Subcutaneous abdominal adipose tissue (tissue), 5 donors: ENCODE measurements at regions not wholly inside any gene's neighbourhood (a gene's known extent, or its start where the extent isn't known, plus 50 kb on each side); places are given as distances from the start of the nearest gene placed in this dataset.
"Not testable (repeated sequence)": the region's sequence is repeated elsewhere in the genome, so short reads cannot be mapped to it uniquely, and the experiment has no call there.

ENCODE experiments used
- H3K27ac ChIP-seq: one replicate; pipeline ENCODE4 v1.7.0; 2013; ENCODE audit warnings: low read depth, mild to moderate bottlenecking, inconsistent platforms, low read length, moderate library complexity
- H3K27me3 ChIP-seq, 5 donors: one replicate each; pipeline ENCODE4 v1.7.0; 2013; ENCODE audit warnings: low read length in 5 of 5, inconsistent platforms in 1 of 5; ENCODE audit not compliant: control insufficient read depth in 5 of 5, insufficient read depth in 4 of 5
- H3K36me3 ChIP-seq, 5 donors: one replicate each; pipeline ENCODE4 v1.7.0; 2013; ENCODE audit warnings: low read length in 5 of 5; ENCODE audit not compliant: control insufficient read depth in 5 of 5, insufficient read depth in 5 of 5
- H3K4me1 ChIP-seq, 5 donors: one replicate each; pipeline ENCODE4 v1.7.0; 2013; ENCODE audit warnings: low read length in 5 of 5, mild to moderate bottlenecking in 3 of 5, moderate library complexity in 1 of 5; ENCODE audit not compliant: control insufficient read depth in 5 of 5, insufficient read depth in 5 of 5
- H3K4me3 ChIP-seq, 5 donors: one replicate each; pipeline ENCODE4 v1.7.0; 2013; ENCODE audit warnings: low read length in 5 of 5, low read depth in 1 of 5
- H3K9ac ChIP-seq, 5 donors: one replicate each; pipeline ENCODE4 v1.7.0; 2013; ENCODE audit warnings: low read length in 5 of 5, mild to moderate bottlenecking in 4 of 5, moderate library complexity in 3 of 5
- H3K9me3 ChIP-seq, 5 donors: one replicate each; pipeline ENCODE4 v1.7.0; 2013; ENCODE audit warnings: low read length in 5 of 5; ENCODE audit not compliant: control insufficient read depth in 5 of 5
- donor health status: healthy.
- donor health status: healthy.
- donor health status: healthy.
- donor health status: healthy.
- donor health status: healthy.

DNA sequence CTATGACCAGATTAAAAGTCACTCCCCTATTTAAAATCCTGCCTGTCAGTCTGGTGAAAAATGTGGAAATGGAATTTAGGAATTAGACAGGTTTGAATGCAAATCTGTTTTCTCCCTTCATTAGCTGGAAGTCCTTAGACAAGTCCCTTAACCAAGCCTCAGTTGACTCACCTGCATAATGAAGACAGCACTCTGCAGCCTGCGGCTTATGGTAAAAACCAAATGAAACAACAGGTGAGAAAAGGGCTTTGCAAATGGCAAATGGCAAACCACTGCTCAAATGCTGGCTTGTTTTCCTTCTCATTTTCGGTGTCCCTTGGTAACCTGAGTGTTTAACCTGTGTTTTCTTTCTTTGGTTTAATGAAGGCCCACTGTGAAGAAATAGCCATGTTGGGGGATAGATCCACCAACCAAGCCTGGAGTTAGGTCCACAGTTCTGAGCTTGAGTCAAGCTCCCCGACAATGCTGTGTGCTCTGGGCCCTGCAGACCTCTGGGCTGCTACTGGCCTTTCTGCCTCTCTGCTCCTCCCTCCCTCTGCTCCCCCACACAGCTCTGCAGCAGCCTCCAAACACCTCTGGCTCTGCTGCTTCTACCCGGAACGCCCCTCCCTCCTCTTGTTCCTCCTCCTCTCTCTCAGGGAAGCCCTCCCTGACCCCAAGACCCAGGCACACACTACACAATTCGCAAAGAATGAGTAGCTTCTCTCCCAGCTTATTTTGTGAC is 641.8 kb downstream of the MATN1 start:
- Histone ChIP-seq H3K27ac (no peak overlapping the region), H3K4me3 (no peak overlapping the region), H3K9ac (no peak overlapping the region), H3K36me3 (no peaks in the 10 kb centered on the region), H3K9me3 (no peaks in the 10 kb centered on the region), H3K27me3 (peaks cover 0 to 16% (median 3%) of the 10 kb centered on the region in 5 donors), H3K4me1 (peaks cover 2 to 28% (median 21%) of the 10 kb centered on the region in 5 donors)

GRCh38 chr1:30075916-30076315 is 647.5 kb downstream of the MATN1 start:
- H3K36me3 ChIP-seq, H3K27me3 ChIP-seq, H3K9ac ChIP-seq, H3K27ac ChIP-seq, H3K4me3 ChIP-seq, H3K4me1 ChIP-seq, H3K9me3 ChIP-seq: not testable (repeated sequence)

GRCh38 chr1:30068787-30069472 is 654.5 kb downstream of the MATN1 start:
- Histone ChIP-seq H3K9ac (no peak overlapping the region), H3K27ac (no peak overlapping the region), H3K27me3 (peaks cover 0 to 8% (median 3%) of the 10 kb centered on the region in 5 donors), H3K9me3 (peaks cover 0 to 5% (median 0%) of the 10 kb centered on the region in 5 donors), H3K4me3 (no peak overlapping the region), H3K36me3 (no peaks in the 10 kb centered on the region), H3K4me1 (peaks cover 0 to 6% (median 0%) of the 10 kb centered on the region in 5 donors)

GRCh38 chr1:30064547-30064946 is 658.8 kb downstream of the MATN1 start:
- Histone ChIP-seq H3K9ac (no peak overlapping the region), H3K9me3 (peaks cover 0 to 5% (median 0%) of the 10 kb centered on the region in 5 donors), H3K27ac (no peak overlapping the region), H3K4me1 (no peaks in the 10 kb centered on the region), H3K4me3 (no peak overlapping the region), H3K36me3 (no peaks in the 10 kb centered on the region), H3K27me3 (peaks cover 0 to 8% (median 3%) of the 10 kb centered on the region in 5 donors)

DNA sequence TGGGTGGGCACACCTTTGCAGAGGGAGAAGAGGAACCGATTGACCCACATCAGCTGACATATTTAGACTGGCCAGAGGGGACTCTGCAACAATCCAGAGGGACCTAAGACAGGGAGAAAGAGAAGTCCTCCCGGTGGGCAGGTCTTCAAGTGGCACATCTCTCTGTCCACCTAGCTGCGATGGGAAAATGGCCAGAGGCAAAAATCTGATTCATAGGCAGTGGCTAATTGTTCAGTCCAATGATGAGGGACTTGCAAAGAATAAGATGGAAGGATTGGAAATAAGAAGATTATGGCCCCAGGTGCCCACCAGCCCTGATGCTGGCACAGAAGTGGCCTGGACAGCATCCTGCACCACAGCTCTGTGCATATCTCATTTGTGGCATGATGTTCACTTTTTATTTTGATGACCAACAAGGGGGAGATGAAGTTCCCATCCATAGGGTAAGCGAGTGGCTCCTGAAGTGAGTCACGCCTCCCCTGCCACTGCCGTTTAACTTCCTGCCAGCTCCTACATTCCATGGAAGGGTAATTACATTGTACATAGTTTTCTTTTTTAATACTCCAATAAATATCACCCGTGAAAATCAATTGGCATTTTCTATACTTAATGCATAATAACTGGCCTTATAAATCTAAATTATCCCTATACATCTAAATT is 659.6 kb downstream of the MATN1 start:
- no peak overlapping the region for H3K9ac ChIP-seq
- peaks cover 0 to 5% (median 0%) of the 10 kb centered on the region in 5 donors for H3K9me3 ChIP-seq
- no peaks in the 10 kb centered on the region for H3K36me3 ChIP-seq
- no peak overlapping the region for H3K27ac ChIP-seq
- no peak overlapping the region for H3K4me3 ChIP-seq
- peaks cover 0 to 8% (median 3%) of the 10 kb centered on the region in 5 donors for H3K27me3 ChIP-seq
- H3K4me1 ChIP-seq = no peaks in the 10 kb centered on the region

DNA sequence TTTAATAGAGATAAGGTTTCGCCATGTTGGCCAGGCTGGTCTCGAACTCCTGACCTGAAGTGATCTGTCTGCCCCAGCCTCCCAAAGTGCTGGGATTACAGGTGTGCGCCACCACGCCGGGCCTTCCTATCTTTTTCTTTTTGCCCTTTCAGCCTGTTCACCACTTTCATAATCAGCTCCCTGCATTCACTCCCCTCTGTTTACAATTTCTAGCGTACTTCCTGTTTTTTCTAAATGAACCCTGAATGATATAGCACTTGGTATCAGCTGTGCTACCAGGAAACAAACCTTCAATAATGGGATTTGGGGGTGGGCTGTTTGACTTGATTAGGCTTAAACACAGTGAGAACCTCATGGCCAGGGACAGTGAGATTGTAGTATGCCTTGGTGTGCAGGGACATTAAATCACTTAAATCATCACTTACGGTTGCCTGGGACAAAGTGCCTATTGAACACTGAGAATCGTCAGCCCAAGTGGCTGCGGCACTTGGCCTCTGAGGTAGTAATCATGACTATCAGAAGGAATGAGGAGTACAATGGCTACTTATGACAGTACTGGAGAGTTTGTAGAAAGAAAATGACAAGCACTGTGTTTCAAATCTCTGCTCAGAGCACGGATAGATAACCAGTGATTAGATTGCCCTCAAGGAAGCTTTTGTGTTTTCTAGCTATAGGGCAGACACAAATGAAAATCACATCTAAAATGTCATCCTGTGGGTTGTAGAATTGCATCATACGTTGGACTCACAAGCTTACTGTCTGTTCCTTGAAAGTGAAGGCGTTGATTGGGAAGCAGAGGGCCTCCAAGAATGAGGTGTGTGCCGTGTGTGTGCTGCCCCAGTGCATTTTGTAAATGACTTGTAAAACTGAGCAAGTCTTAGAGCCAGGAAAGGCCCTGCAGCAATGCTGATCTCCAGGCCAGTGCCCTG is 661.8 kb downstream of the MATN1 start:
- H3K9me3 ChIP-seq = no peaks in the 10 kb centered on the region
- H3K27ac ChIP-seq = no peak overlapping the region
- H3K9ac ChIP-seq = no peak overlapping the region
- peaks cover 0 to 7% (median 4%) of the 10 kb centered on the region in 5 donors for H3K27me3 ChIP-seq
- no peaks in the 10 kb centered on the region for H3K4me1 ChIP-seq
- H3K36me3 ChIP-seq = no peaks in the 10 kb centered on the region
- H3K4me3 ChIP-seq = no peak overlapping the region

- H3K4me1 ChIP-seq = no peaks in the 10 kb centered on the region
- H3K9me3 ChIP-seq = no peaks in the 10 kb centered on the region
- H3K9ac ChIP-seq = no peak overlapping the region
- no peaks in the 10 kb centered on the region for H3K36me3 ChIP-seq
- no peak overlapping the region for H3K4me3 ChIP-seq
- no peak overlapping the region for H3K27ac ChIP-seq
- H3K27me3 ChIP-seq = peaks cover 0 to 6% (median 5%) of the 10 kb centered on the region in 5 donors
Observed at GRCh38 chr1:30060738-30061137, 662.6 kb downstream of the MATN1 start.

- Histone ChIP-seq H3K9me3 (no peaks in the 10 kb centered on the region), H3K27me3 (peaks cover 0 to 9% (median 5%) of the 10 kb centered on the region in 5 donors), H3K4me1 (no peaks in the 10 kb centered on the region), H3K4me3 (no peak overlapping the region), H3K36me3 (no peaks in the 10 kb centered on the region), H3K9ac (no peak overlapping the region), H3K27ac (no peak overlapping the region)
Observed at GRCh38 chr1:30058970-30059369, 664.4 kb downstream of the MATN1 start.

DNA sequence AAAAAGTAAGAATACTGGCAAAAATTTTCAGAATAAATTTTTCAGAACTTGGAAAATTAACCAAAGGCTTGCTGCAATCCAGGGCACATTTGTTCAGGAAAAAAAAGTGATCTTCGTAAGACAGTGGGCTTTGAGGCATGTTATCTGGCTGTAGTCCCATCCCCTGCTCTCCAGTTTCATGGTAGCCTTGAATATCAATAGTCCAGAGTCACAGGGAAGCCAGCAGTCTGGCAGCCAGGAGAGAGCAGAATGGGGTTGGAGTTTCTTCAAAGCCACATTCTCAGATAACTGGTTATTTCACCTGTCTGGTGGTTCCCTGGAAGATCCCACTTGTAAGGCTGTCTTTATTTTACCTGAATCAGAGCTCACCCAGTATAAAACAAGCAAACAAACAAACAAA is 669.3 kb downstream of the MATN1 start:
- Histone ChIP-seq H3K27ac (no peak overlapping the region), H3K9ac (no peak overlapping the region), H3K36me3 (no peaks in the 10 kb centered on the region), H3K4me1 (no peaks in the 10 kb centered on the region), H3K27me3 (peaks cover 8 to 22% (median 11%) of the 10 kb centered on the region in 5 donors), H3K4me3 (no peak overlapping the region), H3K9me3 (no peaks in the 10 kb centered on the region)
